BE2C (cell line): ENCODE measurements at regions not wholly inside any gene's neighbourhood (a gene's known extent, or its start where the extent isn't known, plus 50 kb on each side); places are given as distances from the start of the nearest gene placed in this dataset.

Source experiments
- DNase-seq: peaks from one replicate; pipeline ENCODE4 v3.0.0-alpha.2; 2020
- H3K27me3 ChIP-seq: fragments of 250-450 bp; sonication (Bioruptor Pico); 2 replicates; pipeline ENCODE4 v1.5.1; 2020; ENCODE audit warnings: mild to moderate bottlenecking
- H3K36me3 ChIP-seq: fragments of 250-450 bp; sonication (Bioruptor Pico); 2 replicates; pipeline ENCODE4 v1.5.1; 2020; ENCODE audit warnings: mild to moderate bottlenecking
- H3K4me1 ChIP-seq: fragments of 250-450 bp; sonication (Bioruptor Pico); 2 replicates; pipeline ENCODE4 v1.5.1; 2020
- H3K4me3 ChIP-seq: 2 replicates; pipeline ENCODE4 v1.5.1; 2011; ENCODE audit warnings: low read depth, low read length
- H3K9me3 ChIP-seq: fragments of 250-450 bp; sonication (Bioruptor Pico); 2 replicates; pipeline ENCODE4 v1.5.1; 2020
- TF ChIP-seq, protein P1 (sequence below): IDR thresholded peaks from 2 replicates; pipeline ENCODE4 v1.5.1; 2012; ENCODE audit warnings: mild to moderate bottlenecking, low read depth, low read length

DNA sequence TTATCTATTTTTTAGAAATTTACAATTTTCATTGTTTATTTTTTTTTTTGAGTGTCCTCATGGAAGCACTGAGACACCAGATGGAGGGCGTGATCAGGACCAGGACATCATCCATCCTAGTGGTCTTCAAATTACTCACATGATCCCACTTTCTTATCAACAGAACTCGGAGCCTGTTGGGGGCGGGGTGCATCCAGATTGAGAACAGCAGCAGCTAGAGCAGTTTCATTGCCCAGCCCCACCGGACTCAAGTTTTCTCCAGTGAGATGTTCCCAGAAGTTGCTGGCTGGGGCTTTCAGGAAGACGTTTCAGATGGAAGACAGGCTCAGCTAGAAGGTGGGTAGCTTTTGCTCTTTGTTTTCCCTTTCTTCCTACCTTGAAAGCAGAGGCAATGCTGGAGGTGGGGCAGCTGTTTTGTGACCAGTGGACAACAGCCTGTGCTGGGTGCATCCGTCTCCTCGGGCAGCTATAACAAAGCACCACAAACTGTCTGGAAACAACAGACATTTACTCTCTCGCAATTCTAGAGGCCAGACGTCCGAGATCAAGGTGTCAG lies 562.1 kb downstream of the TBC1D22A start:
- H3K27me3 ChIP-seq, result no peaks in the 10 kb centered on the region
- TF ChIP-seq, protein P1, sequence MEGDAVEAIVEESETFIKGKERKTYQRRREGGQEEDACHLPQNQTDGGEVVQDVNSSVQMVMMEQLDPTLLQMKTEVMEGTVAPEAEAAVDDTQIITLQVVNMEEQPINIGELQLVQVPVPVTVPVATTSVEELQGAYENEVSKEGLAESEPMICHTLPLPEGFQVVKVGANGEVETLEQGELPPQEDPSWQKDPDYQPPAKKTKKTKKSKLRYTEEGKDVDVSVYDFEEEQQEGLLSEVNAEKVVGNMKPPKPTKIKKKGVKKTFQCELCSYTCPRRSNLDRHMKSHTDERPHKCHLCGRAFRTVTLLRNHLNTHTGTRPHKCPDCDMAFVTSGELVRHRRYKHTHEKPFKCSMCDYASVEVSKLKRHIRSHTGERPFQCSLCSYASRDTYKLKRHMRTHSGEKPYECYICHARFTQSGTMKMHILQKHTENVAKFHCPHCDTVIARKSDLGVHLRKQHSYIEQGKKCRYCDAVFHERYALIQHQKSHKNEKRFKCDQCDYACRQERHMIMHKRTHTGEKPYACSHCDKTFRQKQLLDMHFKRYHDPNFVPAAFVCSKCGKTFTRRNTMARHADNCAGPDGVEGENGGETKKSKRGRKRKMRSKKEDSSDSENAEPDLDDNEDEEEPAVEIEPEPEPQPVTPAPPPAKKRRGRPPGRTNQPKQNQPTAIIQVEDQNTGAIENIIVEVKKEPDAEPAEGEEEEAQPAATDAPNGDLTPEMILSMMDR, result no peak
- H3K4me3 ChIP-seq, result no peak overlapping the region
- no peak for DNase-seq
- H3K36me3 ChIP-seq, result no peaks in the 10 kb centered on the region
- H3K9me3 ChIP-seq, result peaks cover 3% of the 10 kb centered on the region; the same call in 1 of the 2 replicates
- H3K4me1 ChIP-seq, result no peaks in the 10 kb centered on the region

- no peaks in the 10 kb centered on the region for H3K36me3 ChIP-seq
- H3K4me3 ChIP-seq, result no peak overlapping the region
- no peak for DNase-seq
- TF ChIP-seq, protein P1, result no peak
- H3K4me1 ChIP-seq, result no peaks in the 10 kb centered on the region
- H3K9me3 ChIP-seq, result peaks cover 3% of the 10 kb centered on the region; the same call in 1 of the 2 replicates
- H3K27me3 ChIP-seq, result no peaks in the 10 kb centered on the region
These were observed 561.1 kb downstream of the TBC1D22A start for GRCh38 chr22:47323518-47323917.

GRCh38 chr22:47322854-47323253 lies 560.4 kb downstream of the TBC1D22A start:
- Histone ChIP-seq H3K4me3 (no peak overlapping the region), H3K4me1 (no peaks in the 10 kb centered on the region), H3K9me3 (peaks cover 3% of the 10 kb centered on the region; the same call in 1 of the 2 replicates), H3K27me3 (no peaks in the 10 kb centered on the region), H3K36me3 (no peaks in the 10 kb centered on the region)
- TF ChIP-seq, protein P1, result no peak
- no peak for DNase-seq

DNA sequence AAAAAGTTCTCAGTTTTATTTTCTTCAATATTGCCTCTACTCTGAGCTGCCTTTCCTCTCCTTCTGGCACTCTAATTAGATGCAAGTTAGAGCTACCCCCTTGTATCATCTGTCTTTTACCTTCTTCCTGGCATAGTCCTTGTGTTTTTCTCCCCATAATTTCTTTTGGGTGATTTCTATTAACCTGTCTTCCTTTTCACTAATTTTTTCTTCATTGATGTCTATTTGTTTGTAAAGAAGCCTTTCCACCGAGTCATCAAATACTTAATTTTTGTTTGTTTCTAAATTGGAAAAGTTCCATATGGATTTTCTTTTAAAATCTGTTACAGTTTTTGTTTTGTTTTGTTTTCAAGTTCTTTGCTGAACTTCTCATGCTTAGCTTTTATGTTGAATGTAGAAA lies 558.1 kb downstream of the TBC1D22A start:
- no peaks in the 10 kb centered on the region for H3K4me1 ChIP-seq
- no peaks in the 10 kb centered on the region for H3K27me3 ChIP-seq
- no peak for DNase-seq
- H3K4me3 ChIP-seq, result no peak overlapping the region
- H3K9me3 ChIP-seq, result peaks cover 3% of the 10 kb centered on the region; the same call in 1 of the 2 replicates
- no peaks in the 10 kb centered on the region for H3K36me3 ChIP-seq
- TF ChIP-seq, protein P1, result no peak

- no peak for DNase-seq
- Histone ChIP-seq H3K27me3 (no peaks in the 10 kb centered on the region), H3K4me1 (no peaks in the 10 kb centered on the region), H3K9me3 (peaks cover 3% of the 10 kb centered on the region; the same call in 1 of the 2 replicates), H3K4me3 (no peak overlapping the region), H3K36me3 (no peaks in the 10 kb centered on the region)
- TF ChIP-seq, protein P1, result no peak
These were observed 555.7 kb downstream of the TBC1D22A start for GRCh38 chr22:47318041-47318737.

DNA sequence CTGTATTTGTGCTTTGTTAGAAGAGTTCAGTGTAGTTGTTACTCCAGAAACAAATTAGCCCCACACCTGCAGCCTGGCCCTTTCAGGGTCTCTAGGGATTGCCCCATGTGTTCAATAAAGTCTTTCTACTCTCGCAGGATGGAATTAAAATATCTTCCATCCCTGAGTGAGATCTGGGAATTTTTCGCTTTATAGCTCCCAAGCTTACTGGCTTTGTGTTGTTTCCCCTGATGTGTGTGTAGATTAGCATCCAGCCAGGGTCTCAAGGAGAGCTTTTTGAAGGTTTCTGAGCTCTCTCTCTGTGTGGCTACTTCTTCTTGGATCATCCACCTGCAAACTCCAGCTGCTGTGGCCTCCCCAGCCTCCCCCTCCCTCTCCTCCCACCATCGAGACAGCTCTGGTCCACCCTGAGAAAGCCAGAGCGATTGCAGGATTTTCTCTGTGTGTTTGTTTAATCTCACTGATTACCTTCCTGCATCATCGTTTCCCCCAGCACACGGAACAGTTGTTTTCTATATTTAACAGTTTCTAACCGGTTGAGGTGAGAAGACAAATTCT lies 553.5 kb downstream of the TBC1D22A start:
- Histone ChIP-seq H3K4me3 (no peak overlapping the region), H3K36me3 (no peaks in the 10 kb centered on the region), H3K27me3 (no peaks in the 10 kb centered on the region), H3K4me1 (no peaks in the 10 kb centered on the region), H3K9me3 (no peaks in the 10 kb centered on the region)
- no peak for DNase-seq
- TF ChIP-seq, protein P1, result no peak
